WERI-Rb-1 (cell line): ENCODE measurements at regions not wholly inside any gene's neighbourhood (a gene's known extent, or its start where the extent isn't known, plus 50 kb on each side); places are given as distances from the start of the nearest gene placed in this dataset.
"Not testable (repeated sequence)": the region's sequence is repeated elsewhere in the genome, so short reads cannot be mapped to it uniquely, and the experiment has no call there.

Experiments used
- DNase-seq: peaks from one replicate; pipeline ENCODE4 v3.0.0-alpha.2; 2020
- H3K27ac ChIP-seq: fragments of 250-450 bp; sonication (Bioruptor Pico); 2 replicates; pipeline ENCODE4 v1.5.1; 2020; ENCODE audit warnings: mild to moderate bottlenecking, moderate library complexity
- H3K27me3 ChIP-seq: fragments of 250-450 bp; sonication (Bioruptor Pico); 2 replicates; pipeline ENCODE4 v1.5.1; 2021; ENCODE audit warnings: mild to moderate bottlenecking, low read depth, moderate library complexity; ENCODE audit not compliant: insufficient read depth, severe bottlenecking
- H3K36me3 ChIP-seq: fragments of 250-450 bp; sonication (Bioruptor Pico); 2 replicates; pipeline ENCODE4 v1.5.1; 2020; ENCODE audit warnings: mild to moderate bottlenecking, moderate library complexity
- H3K4me3 ChIP-seq: 2 replicates; pipeline ENCODE4 v1.5.1; 2011; ENCODE audit warnings: low read depth, mild to moderate bottlenecking, control low read depth, low read length
- H3K9me3 ChIP-seq: fragments of 250-450 bp; sonication (Bioruptor Pico); 2 replicates; pipeline ENCODE4 v1.5.1; 2021; ENCODE audit warnings: mild to moderate bottlenecking, moderate library complexity; ENCODE audit not compliant: severe bottlenecking
- TF ChIP-seq, protein P1 (sequence below): IDR thresholded peaks from 2 replicates; pipeline ENCODE4 v1.5.1; 2011; ENCODE audit warnings: low read depth, mild to moderate bottlenecking, control low read depth, inconsistent platforms, low read length

DNA sequence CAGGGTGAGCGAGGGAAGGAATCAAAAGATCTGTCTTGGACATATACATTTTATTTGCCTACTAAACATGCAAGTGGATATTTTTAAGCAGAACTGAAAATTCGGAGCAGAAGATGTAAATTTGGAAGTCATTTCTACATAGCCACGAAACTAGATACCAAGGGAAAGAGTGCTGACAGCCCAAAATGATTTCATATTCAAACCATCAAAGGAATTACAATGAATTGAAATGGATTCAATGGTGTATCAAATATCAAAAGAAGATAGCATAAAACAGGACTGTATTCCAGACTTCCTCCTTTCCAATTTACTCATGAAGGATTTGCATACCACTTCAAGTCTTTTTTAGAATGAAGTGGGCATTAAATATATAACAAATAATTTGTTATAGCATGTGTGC is 313.5 kb upstream of the KITLG start:
- no peak overlapping the region for H3K27ac ChIP-seq
- H3K4me3 ChIP-seq = no peak overlapping the region
- DNase-seq = no peak
- peaks cover 4% of the 10 kb centered on the region for H3K27me3 ChIP-seq
- no peaks in the 10 kb centered on the region for H3K36me3 ChIP-seq
- H3K9me3 ChIP-seq = no peaks in the 10 kb centered on the region
- TF ChIP-seq, protein P1, sequence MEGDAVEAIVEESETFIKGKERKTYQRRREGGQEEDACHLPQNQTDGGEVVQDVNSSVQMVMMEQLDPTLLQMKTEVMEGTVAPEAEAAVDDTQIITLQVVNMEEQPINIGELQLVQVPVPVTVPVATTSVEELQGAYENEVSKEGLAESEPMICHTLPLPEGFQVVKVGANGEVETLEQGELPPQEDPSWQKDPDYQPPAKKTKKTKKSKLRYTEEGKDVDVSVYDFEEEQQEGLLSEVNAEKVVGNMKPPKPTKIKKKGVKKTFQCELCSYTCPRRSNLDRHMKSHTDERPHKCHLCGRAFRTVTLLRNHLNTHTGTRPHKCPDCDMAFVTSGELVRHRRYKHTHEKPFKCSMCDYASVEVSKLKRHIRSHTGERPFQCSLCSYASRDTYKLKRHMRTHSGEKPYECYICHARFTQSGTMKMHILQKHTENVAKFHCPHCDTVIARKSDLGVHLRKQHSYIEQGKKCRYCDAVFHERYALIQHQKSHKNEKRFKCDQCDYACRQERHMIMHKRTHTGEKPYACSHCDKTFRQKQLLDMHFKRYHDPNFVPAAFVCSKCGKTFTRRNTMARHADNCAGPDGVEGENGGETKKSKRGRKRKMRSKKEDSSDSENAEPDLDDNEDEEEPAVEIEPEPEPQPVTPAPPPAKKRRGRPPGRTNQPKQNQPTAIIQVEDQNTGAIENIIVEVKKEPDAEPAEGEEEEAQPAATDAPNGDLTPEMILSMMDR = no peak

DNA sequence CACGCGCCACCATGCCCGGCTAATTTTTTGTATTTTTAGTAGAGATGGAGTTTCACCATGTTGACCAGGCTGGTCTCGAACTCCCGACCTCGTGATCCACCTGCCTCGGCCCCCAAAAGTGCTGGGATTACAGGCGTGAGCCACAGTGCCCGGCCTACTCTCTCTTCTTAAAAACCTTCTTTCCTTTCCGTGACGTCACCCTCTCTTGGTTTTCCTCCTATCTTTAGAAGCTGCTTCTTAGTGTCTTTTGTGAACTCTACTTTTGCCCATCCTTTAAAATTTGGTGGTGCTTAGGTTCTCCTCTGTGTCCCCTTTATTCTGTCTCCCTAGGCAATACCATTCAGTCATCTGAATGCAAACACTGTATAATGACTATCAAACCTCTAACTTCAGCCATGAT is 311.2 kb upstream of the KITLG start:
- H3K27ac ChIP-seq, H3K9me3 ChIP-seq, DNase-seq, H3K36me3 ChIP-seq, H3K4me3 ChIP-seq, H3K27me3 ChIP-seq: not testable (repeated sequence)

DNA sequence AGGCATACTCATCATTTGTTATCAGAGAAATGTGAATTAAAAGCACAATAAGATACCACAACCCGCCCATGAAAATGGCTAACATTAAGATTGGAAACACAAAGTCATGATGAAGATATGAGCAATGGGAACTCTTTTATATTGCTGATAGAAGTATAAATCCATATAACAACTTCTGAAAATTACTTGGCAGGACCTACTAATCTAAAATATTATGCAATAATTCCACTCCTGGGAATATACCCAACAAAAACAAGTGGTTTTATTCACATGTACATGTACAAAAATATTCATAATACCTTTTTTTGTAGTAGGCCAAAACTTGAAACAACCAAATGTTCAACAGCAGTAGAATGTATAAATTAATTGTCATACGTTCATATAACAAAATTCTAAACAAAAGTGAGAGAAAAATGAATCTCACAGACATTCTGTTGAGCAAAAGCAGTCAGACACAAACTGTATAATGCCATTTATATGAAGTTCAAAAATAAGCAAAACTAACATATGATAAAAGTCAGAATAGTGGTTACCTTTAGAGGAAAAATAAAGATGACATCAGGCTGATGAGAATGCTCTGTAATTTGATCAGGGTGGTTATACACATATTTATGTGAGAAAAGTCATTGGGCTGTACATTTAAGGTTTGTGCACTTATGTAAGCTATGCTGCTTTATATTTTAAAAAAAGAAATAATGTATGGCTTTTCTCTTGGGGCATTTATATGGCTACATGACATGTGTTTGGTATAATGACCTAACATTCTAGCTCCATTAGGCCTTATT is 309.2 kb upstream of the KITLG start:
- H3K27me3 ChIP-seq = peaks cover 4% of the 10 kb centered on the region
- no peak for DNase-seq
- H3K4me3 ChIP-seq = no peak overlapping the region
- H3K36me3 ChIP-seq = no peaks in the 10 kb centered on the region
- no peaks in the 10 kb centered on the region for H3K9me3 ChIP-seq
- H3K27ac ChIP-seq = no peak overlapping the region
- TF ChIP-seq, protein P1 = no peak

DNA sequence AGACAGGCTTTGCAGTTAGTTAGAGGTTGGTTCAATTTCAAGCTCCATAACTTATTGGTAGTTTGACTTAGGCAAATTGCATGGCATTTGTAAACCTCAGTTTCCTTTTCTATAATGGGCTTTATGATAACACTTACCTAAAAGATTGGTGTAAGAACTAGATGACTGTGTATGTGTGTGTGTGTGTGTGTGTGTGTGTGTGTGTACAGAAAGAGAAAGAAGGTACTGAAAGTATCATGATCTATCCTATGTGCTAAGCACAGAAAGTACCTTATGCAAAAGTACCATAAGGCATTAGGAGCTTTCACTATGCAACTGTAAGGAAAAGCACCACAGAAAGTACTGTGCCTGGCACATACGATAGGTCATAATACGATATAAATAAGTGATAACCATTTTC is 304.3 kb upstream of the KITLG start:
- H3K27ac ChIP-seq = no peak overlapping the region
- no peak overlapping the region for H3K4me3 ChIP-seq
- H3K27me3 ChIP-seq = no peaks in the 10 kb centered on the region
- no peaks in the 10 kb centered on the region for H3K9me3 ChIP-seq
- TF ChIP-seq, protein P1 = no peak
- DNase-seq = no peak
- no peaks in the 10 kb centered on the region for H3K36me3 ChIP-seq

DNA sequence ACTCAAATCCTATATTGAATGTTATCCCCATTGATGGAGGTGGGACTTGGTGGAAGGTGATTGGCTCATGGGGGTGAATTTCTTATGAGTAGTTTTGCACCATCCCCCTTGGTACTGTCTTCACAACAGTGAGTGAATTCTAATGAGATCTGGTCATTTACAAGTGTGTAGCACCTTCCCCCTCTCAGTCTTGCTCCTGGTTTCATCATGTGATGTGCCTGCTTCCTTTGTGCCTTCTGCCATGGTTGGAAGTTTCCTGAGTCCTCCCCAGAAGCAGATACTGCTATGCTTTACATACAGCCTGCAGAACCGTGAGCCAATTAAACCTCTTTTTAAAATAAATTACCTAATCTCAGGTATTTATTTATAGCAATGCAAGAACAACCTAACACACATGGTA is 302.4 kb upstream of the KITLG start:
- no peak for DNase-seq
- Histone ChIP-seq H3K27ac (no peak overlapping the region), H3K9me3 (no peaks in the 10 kb centered on the region), H3K4me3 (no peak overlapping the region), H3K27me3 (no peaks in the 10 kb centered on the region), H3K36me3 (no peaks in the 10 kb centered on the region)
- TF ChIP-seq, protein P1 = no peak

DNA sequence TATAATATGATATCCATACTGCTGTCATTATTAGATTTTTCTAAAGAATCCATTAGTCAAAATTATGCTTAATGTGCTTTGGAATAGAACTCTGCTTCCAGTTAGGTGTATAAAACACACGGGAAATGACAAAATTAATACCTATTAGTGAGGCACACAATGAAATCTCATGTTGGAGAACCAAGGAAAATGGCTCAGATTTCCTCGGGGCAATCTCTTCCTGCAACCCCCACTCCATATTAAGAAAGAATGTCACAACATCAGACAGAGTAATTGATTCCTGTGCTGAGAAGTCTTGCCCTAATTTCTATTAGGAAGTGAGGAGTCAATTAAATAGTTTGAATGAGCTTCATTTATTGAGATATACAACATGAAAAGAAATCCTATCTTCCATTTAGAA is 299.8 kb upstream of the KITLG start:
- H3K9me3 ChIP-seq = no peaks in the 10 kb centered on the region
- no peak for DNase-seq
- H3K27me3 ChIP-seq = peaks cover 3% of the 10 kb centered on the region
- no peak overlapping the region for H3K4me3 ChIP-seq
- H3K36me3 ChIP-seq = no peaks in the 10 kb centered on the region
- TF ChIP-seq, protein P1 = no peak
- H3K27ac ChIP-seq = no peak overlapping the region
